Retinal pigment epithelial cell (primary cell): ENCODE measurements at regions not wholly inside any gene's neighbourhood (a gene's known extent, or its start where the extent isn't known, plus 50 kb on each side); places are given as distances from the start of the nearest gene placed in this dataset.
"Not testable (repeated sequence)": the region's sequence is repeated elsewhere in the genome, so short reads cannot be mapped to it uniquely, and the experiment has no call there.

Experiments
- DNase-seq: peaks from one replicate; pipeline ENCODE4 v3.0.0-alpha.2; 2010; ENCODE audit warnings: low read depth
- H3K4me3 ChIP-seq: 2 replicates; pipeline ENCODE4 v1.5.1; 2011; ENCODE audit warnings: mild to moderate bottlenecking, low read length, control low read depth, moderate library complexity
- TF ChIP-seq, protein P1 (sequence below): conservative IDR thresholded peaks from 2 replicates; pipeline ENCODE4 v1.5.1; 2011; ENCODE audit warnings: low read depth, low read length, control low read depth, inconsistent platforms

DNA sequence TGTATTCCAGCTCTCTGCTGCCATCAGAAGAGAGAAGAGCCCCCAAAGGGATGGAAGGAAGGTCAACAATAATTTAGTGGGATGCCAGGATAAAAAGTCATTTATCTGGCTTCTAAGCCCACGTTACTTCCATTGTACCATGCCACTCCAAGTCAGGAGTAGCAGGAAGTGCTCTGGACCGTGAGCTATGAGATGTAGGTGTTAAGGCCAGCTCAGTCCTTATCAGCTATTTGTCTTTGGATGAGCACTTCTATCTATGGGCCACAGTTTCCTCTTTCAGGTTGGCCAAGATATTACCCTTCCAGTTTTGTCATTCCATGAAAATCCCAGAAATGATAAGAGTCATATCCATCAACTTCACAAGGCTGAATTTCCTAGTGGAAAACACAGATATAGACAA lies 119.4 kb upstream of the CACUL1 start:
- TF ChIP-seq, protein P1, sequence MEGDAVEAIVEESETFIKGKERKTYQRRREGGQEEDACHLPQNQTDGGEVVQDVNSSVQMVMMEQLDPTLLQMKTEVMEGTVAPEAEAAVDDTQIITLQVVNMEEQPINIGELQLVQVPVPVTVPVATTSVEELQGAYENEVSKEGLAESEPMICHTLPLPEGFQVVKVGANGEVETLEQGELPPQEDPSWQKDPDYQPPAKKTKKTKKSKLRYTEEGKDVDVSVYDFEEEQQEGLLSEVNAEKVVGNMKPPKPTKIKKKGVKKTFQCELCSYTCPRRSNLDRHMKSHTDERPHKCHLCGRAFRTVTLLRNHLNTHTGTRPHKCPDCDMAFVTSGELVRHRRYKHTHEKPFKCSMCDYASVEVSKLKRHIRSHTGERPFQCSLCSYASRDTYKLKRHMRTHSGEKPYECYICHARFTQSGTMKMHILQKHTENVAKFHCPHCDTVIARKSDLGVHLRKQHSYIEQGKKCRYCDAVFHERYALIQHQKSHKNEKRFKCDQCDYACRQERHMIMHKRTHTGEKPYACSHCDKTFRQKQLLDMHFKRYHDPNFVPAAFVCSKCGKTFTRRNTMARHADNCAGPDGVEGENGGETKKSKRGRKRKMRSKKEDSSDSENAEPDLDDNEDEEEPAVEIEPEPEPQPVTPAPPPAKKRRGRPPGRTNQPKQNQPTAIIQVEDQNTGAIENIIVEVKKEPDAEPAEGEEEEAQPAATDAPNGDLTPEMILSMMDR: no peak
- H3K4me3 ChIP-seq: no peak overlapping the region
- DNase-seq: no peak

DNA sequence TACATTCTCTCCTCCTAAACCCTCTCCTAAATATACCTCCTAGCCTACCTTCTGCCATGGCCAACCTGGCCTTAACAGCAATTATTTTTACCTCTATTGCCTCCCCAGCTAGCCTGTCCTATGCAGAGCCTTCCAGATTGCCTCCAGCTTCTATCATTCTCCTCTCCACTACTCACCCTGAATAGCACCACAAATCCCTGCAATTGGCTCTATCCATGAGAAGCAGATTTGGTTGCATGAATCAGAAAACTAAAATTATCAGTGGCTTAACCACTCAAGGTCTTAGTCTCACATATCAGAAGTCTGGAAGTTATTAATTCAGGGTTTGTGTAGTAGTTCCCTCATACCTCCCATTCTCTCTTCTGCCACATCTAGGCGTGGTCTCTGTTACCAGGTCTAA lies 120.3 kb upstream of the CACUL1 start:
- DNase-seq: no peak
- TF ChIP-seq, protein P1: no peak
- no peak overlapping the region for H3K4me3 ChIP-seq

DNA sequence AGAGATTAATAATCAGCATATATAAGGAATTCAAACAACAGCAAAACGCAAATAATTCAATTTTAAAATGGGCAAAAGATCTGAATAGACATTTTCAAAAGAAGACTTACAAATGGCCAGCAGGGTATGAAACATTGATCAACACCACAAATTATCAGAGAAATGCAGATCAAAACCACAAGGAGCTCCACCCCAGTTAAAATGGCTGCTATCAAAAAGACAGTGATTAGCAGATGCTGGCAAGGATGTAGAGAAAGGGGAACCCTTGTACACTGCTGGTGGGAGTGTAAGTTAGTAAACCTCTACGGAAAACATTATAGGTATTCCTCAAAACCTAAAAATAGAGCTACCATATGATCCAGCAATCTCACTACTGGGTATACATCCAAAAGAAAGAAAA lies 128.0 kb upstream of the CACUL1 start:
- no peak overlapping the region for H3K4me3 ChIP-seq
- DNase-seq: no peak
- TF ChIP-seq, protein P1: no peak

DNA sequence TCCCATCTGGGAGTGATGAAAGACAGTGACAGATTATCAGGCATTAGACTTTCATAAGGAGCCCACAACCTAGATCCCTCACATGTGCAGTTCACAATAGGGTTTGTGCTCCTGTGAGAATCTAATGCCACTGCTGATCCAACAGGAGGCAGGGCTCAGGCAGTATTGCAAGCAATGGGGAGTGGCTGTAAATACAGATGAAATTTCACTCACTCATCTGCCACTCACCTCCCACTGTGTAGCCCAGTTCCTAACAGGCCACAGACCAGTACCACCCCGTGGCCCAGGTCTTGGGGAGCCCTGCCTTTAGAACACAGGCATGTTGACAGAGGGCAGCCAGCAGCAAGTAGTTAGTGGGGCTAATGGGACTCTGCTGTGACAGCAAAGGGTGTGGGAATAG lies 137.3 kb upstream of the NANOS1 start:
- H3K4me3 ChIP-seq: no peak overlapping the region
- TF ChIP-seq, protein P1: no peak
- DNase-seq: no peak

DNA sequence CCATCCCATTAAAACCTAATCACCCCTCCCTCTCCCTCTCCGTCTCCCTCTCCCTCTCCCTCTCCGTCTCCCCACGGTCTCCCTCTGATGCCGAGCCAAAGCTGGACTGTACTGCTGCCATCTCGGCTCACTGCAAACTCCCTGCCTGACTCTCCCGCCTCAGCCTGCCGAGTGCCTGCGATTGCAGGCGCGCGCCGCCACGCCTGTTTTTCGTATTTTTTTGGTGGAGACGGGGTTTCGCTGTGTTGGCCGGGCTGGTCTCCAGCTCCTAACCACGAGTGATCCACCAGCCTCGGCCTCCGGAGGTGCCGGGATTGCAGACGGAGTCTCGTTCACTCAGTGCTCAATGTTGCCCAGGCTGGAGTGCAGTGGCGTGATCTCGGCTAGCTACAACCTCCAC lies 134.6 kb upstream of the NANOS1 start:
- H3K4me3 ChIP-seq, DNase-seq: not testable (repeated sequence)

DNA sequence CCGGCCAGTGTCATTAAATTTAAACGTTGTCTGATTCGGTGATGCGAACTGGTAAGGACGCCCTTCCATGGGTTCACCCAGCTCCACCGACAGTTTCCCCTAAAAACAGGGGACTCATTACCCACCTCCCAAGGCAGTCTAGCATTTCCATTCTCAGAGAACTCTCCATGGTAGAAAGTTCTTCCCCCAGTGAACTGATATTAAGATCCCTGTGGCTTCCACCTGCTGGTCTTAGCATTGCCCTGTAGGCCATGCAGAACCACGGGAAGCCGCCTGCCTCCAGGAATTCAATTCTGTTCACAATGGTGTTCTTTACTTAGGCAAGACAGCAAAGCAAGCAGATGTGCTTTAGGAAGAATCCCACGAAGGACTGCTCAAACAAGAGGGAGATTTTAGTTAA lies 128.9 kb upstream of the NANOS1 start:
- TF ChIP-seq, protein P1: no peak
- DNase-seq: no peak
- no peak overlapping the region for H3K4me3 ChIP-seq

DNA sequence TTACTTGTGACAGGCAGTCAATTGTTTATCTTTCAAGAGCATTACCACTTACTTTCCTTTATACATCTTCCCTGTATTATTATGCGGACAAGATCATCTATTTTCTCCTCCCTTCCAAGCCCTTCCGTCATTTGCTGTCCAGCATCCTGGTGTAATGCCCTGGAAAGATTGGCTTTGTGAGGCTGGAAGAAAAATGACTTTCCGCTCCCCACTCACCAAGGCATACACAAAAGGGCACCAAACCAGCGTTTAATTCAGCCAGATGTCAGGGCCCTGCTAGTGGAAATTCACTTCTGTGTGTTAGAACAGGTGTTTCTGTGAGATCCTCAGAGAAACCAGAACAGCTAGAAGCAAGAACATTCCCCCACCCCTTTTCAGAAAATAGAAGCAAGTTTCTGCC lies 128.1 kb upstream of the NANOS1 start:
- TF ChIP-seq, protein P1: no peak
- no peak overlapping the region for H3K4me3 ChIP-seq
- no peak for DNase-seq

DNA sequence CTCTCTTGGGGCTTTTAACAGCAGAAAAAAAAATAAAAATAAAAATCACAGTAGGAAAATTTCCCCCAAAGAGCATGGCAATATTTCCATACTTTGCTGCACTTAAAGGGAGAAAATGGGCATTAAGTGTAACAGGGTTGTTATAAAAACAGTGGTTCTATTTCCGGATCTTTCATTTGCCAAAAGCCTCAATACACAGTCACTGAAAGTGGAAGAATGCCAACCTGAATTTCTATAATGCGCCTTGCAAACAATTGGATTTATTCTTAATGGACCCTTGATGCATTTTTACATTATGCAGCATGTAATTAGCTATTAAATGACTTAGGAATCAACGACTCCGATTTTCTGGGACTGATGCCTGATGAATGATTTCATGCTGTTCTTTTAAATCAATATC lies 127.6 kb upstream of the NANOS1 start:
- H3K4me3 ChIP-seq: no peak overlapping the region
- TF ChIP-seq, protein P1: no peak
- no peak for DNase-seq

DNA sequence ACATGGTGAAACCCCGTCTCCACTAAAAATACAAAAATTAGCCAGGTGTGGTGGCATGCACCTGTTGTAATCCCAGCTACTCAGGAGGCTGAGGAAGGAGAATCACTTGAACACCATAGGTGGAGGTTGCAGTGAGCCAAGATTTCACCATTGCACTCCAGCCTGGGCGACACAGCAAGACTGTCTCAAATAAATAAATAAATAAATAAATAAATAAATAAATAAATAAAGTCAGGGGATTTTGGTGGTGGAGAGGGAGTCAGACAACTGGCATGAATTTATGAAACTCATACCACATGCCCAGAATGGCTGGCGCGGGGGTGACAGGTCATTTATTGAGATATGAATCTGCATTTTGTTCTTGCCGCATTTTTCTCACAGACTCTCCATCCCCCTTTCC lies 126.9 kb upstream of the NANOS1 start:
- DNase-seq, H3K4me3 ChIP-seq: not testable (repeated sequence)
